ENCODE measurements at regions not wholly inside any gene's neighbourhood (a gene's known extent, or its start where the extent isn't known, plus 50 kb on each side); places are given as distances from the start of the nearest gene placed in this dataset.

DNA sequence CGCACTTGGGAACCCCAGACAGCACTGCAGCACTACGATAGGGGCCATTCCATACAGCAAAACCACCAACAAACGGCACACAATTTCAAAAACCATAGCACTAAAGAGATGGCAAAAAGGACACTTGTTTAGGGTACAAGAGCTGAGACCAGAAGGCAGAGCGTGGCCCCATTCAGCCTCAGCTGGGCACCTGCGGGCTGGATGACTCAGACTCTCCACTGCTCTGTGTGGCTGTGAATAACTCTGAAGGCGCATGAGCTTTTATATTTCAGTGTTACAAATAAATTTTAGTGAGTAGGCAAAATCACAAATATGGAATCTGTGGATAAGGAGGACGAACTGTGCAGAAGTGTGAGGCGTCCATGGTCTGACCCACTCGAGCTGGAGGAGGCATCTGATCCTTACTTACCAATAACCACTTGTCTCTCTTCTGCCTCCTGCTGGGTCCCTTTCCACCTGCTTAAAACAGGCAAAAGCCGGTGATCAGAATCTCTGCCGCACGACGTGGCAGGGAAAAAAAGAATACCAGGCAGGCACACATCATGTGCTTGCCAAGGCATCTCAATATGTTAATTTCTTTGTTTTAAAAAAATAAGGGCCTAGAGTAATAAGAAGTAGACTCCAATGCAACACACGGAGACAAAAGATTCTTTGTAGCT is 325.7 kb downstream of the SHANK2 start:
- TF ChIP-seq, protein P1, sequence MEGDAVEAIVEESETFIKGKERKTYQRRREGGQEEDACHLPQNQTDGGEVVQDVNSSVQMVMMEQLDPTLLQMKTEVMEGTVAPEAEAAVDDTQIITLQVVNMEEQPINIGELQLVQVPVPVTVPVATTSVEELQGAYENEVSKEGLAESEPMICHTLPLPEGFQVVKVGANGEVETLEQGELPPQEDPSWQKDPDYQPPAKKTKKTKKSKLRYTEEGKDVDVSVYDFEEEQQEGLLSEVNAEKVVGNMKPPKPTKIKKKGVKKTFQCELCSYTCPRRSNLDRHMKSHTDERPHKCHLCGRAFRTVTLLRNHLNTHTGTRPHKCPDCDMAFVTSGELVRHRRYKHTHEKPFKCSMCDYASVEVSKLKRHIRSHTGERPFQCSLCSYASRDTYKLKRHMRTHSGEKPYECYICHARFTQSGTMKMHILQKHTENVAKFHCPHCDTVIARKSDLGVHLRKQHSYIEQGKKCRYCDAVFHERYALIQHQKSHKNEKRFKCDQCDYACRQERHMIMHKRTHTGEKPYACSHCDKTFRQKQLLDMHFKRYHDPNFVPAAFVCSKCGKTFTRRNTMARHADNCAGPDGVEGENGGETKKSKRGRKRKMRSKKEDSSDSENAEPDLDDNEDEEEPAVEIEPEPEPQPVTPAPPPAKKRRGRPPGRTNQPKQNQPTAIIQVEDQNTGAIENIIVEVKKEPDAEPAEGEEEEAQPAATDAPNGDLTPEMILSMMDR (IDR thresholded peaks at IDR 0.05) = no peak
- no peak for TF ChIP-seq POLR2A (IDR thresholded peaks at IDR 0.05)
